Mucosa of descending colon (tissue), 3 donors: ENCODE measurements at regions not wholly inside any gene's neighbourhood (a gene's known extent, or its start where the extent isn't known, plus 50 kb on each side); places are given as distances from the start of the nearest gene placed in this dataset.

Source experiments
- ATAC-seq: fragments of 200-7000 bp; cut with Tn5 transposase; one replicate; pipeline ENCODE4 v1.9.1; 2020; ENCODE audit warnings: mild to moderate bottlenecking, moderate library complexity
- DNase-seq, 3 donors: peaks; one replicate each; pipeline ENCODE4 v3.0.0-alpha.2; 2020
- H3K36me3 ChIP-seq: fragments of 200-600 bp; one replicate; pipeline ENCODE4 v1.8.0; 2021; ENCODE audit warnings: low read depth, mild to moderate bottlenecking
- H3K4me1 ChIP-seq: fragments of 200-600 bp; one replicate; pipeline ENCODE4 v1.8.0; 2021; ENCODE audit warnings: low read depth, mild to moderate bottlenecking
- H3K4me3 ChIP-seq: fragments of 200-600 bp; one replicate; pipeline ENCODE4 v1.8.0; 2021; ENCODE audit warnings: mild to moderate bottlenecking
- H3K9me3 ChIP-seq: fragments of 200-600 bp; one replicate; pipeline ENCODE4 v1.8.0; 2021; ENCODE audit warnings: mild to moderate bottlenecking
- CTCF ChIP-seq: fragments of 200-600 bp; IDR thresholded peaks from one replicate; pipeline ENCODE4 v1.8.0; 2022; ENCODE audit warnings: antibody characterized with exemption, mild to moderate bottlenecking
- intact Hi-C, 2 donors: fragments of 100-400 bp; cut with DNase I in 1 of 2; cut with micrococcal nuclease in 1 of 2; formaldehyde crosslinking; loops; one replicate each; pipeline versions ENCODE4 v1.11.0 to v1.11.1; 2022; cut with DNase I, micrococcal nuclease
- donor health status: DM: no; HTN: no; CAD: no; lungs with moderate emphysema.
- donor health status: DM: no; HTN: no; CAD: no.
- donor health status: DM: no; HTN: yes; CAD: no.

- ATAC-seq, result no peak
- no peaks in the 10 kb centered on the region for H3K36me3 ChIP-seq
- DNase-seq, result no peak
- H3K9me3 ChIP-seq, result peaks cover 18% of the 10 kb centered on the region
- no peaks in the 10 kb centered on the region for H3K4me1 ChIP-seq
- intact Hi-C loops, result no loop called here
- no peak for TF ChIP-seq CTCF
- no peak overlapping the region for H3K4me3 ChIP-seq
Observed at GRCh38 chr20:47427746-47428145, 71.2 kb upstream of the ZMYND8 start.

GRCh38 chr20:47428164-47428563 is 71.7 kb upstream of the ZMYND8 start:
- no peak for ATAC-seq
- intact Hi-C loops, result no loop called here
- no peak overlapping the region for H3K4me3 ChIP-seq
- no peaks in the 10 kb centered on the region for H3K36me3 ChIP-seq
- H3K4me1 ChIP-seq, result no peaks in the 10 kb centered on the region
- TF ChIP-seq CTCF, result no peak
- no peak for DNase-seq
- peaks cover 18% of the 10 kb centered on the region for H3K9me3 ChIP-seq

GRCh38 chr20:47428851-47429336 is 72.4 kb upstream of the ZMYND8 start:
- Histone ChIP-seq H3K36me3 (no peaks in the 10 kb centered on the region), H3K4me3 (no peak overlapping the region), H3K9me3 (peaks cover 18% of the 10 kb centered on the region), H3K4me1 (no peaks in the 10 kb centered on the region)
- DNase-seq (no peak), ATAC-seq (no peak)
- TF ChIP-seq CTCF, result no peak
- intact Hi-C loops, result no loop called here

- no peak overlapping the region for H3K4me3 ChIP-seq
- ATAC-seq, result no peak
- DNase-seq, result no peak
- H3K9me3 ChIP-seq, result peaks cover 18% of the 10 kb centered on the region
- no peak for TF ChIP-seq CTCF
- intact Hi-C loops, result no loop called here
- H3K36me3 ChIP-seq, result no peaks in the 10 kb centered on the region
- no peaks in the 10 kb centered on the region for H3K4me1 ChIP-seq
Observed at GRCh38 chr20:47429409-47429808, 72.3 kb upstream of the NCOA3 start.

GRCh38 chr20:47430862-47431588 is 70.7 kb upstream of the NCOA3 start:
- DNase-seq, result no peak
- no peak for TF ChIP-seq CTCF
- intact Hi-C loops, result no loop called here
- ATAC-seq, result no peak
- no peaks in the 10 kb centered on the region for H3K36me3 ChIP-seq
- no peak overlapping the region for H3K4me3 ChIP-seq
- H3K9me3 ChIP-seq, result peaks cover 17% of the 10 kb centered on the region
- no peaks in the 10 kb centered on the region for H3K4me1 ChIP-seq
